Progenitor cell of endocrine pancreas (in vitro differentiated cells): ENCODE measurements at regions not wholly inside any gene's neighbourhood (a gene's known extent, or its start where the extent isn't known, plus 50 kb on each side); places are given as distances from the start of the nearest gene placed in this dataset.
"Not testable (repeated sequence)": the region's sequence is repeated elsewhere in the genome, so short reads cannot be mapped to it uniquely, and the experiment has no call there.

Experiments
- DNase-seq: peaks from one replicate; pipeline ENCODE4 v3.0.0; 2021; ENCODE audit warnings: low spot score; ENCODE audit not compliant: unreplicated experiment
- H3K27ac Mint-ChIP-seq: 2 replicates; pipeline ENCODE4 v1.8.0; 2021; ENCODE audit warnings: mild to moderate bottlenecking, moderate library complexity, mixed read lengths
- H3K27me3 Mint-ChIP-seq: 2 replicates; pipeline ENCODE4 v1.8.0; 2021; ENCODE audit warnings: mixed read lengths
- H3K36me3 Mint-ChIP-seq: 2 replicates; pipeline ENCODE4 v1.8.0; 2022; ENCODE audit warnings: mixed read lengths; ENCODE audit not compliant: insufficient read depth
- H3K4me1 Mint-ChIP-seq: 2 replicates; pipeline ENCODE4 v1.8.0; 2021; ENCODE audit warnings: low read depth, mixed read lengths
- H3K4me3 Mint-ChIP-seq: 2 replicates; pipeline ENCODE4 v1.8.0; 2021; ENCODE audit warnings: low read depth, mild to moderate bottlenecking, moderate library complexity, mixed read lengths
- H3K9me3 Mint-ChIP-seq: 2 replicates; pipeline ENCODE4 v1.8.0; 2021; ENCODE audit warnings: low read depth, mixed read lengths
- CTCF ChIP-seq: fragments of 200-600 bp; sonication (generic); IDR thresholded peaks from one replicate; pipeline ENCODE4 v1.5.0; 2021; ENCODE audit warnings: antibody characterized with exemption, mild to moderate bottlenecking; ENCODE audit not compliant: unreplicated experiment

GRCh38 chr17:37816950-37817349, 72.1 kb upstream of the HNF1B start:
- no peaks in the 10 kb centered on the region for H3K4me1 Mint-ChIP-seq
- H3K36me3 Mint-ChIP-seq, result no peaks in the 10 kb centered on the region
- no peak for DNase-seq
- peaks cover 8% of the 10 kb centered on the region for H3K9me3 Mint-ChIP-seq
- no peak for TF ChIP-seq CTCF
- no peaks in the 10 kb centered on the region for H3K27me3 Mint-ChIP-seq
- no peak overlapping the region for H3K27ac Mint-ChIP-seq
- H3K4me3 Mint-ChIP-seq, result no peak overlapping the region

GRCh38 chr17:37815536-37815935, 70.7 kb upstream of the HNF1B start:
- H3K4me3 Mint-ChIP-seq, result no peak overlapping the region
- no peak for TF ChIP-seq CTCF
- DNase-seq, result no peak
- no peak overlapping the region for H3K27ac Mint-ChIP-seq
- H3K27me3 Mint-ChIP-seq, result no peaks in the 10 kb centered on the region
- no peaks in the 10 kb centered on the region for H3K36me3 Mint-ChIP-seq
- peaks cover 10% of the 10 kb centered on the region for H3K9me3 Mint-ChIP-seq
- H3K4me1 Mint-ChIP-seq, result no peaks in the 10 kb centered on the region

- H3K4me3 Mint-ChIP-seq, result no peak overlapping the region
- no peaks in the 10 kb centered on the region for H3K36me3 Mint-ChIP-seq
- TF ChIP-seq CTCF, result no peak
- no peaks in the 10 kb centered on the region for H3K27me3 Mint-ChIP-seq
- DNase-seq, result no peak
- peaks cover 10% of the 10 kb centered on the region for H3K9me3 Mint-ChIP-seq
- H3K27ac Mint-ChIP-seq, result no peak overlapping the region
- no peaks in the 10 kb centered on the region for H3K4me1 Mint-ChIP-seq
These were observed 68.9 kb upstream of the HNF1B start for GRCh38 chr17:37813751-37814150.

GRCh38 chr17:37808846-37809245, 64.0 kb upstream of the HNF1B start:
- H3K4me1 Mint-ChIP-seq, H3K4me3 Mint-ChIP-seq, H3K27ac Mint-ChIP-seq, H3K36me3 Mint-ChIP-seq, DNase-seq, H3K27me3 Mint-ChIP-seq: not testable (repeated sequence)
- H3K9me3 Mint-ChIP-seq, result peaks cover 10% of the 10 kb centered on the region

GRCh38 chr17:37802712-37803416, 58.0 kb upstream of the HNF1B start:
- no peaks in the 10 kb centered on the region for H3K36me3 Mint-ChIP-seq
- no peak overlapping the region for H3K4me3 Mint-ChIP-seq
- H3K27me3 Mint-ChIP-seq, result peaks cover 9% of the 10 kb centered on the region
- TF ChIP-seq CTCF, result no peak
- H3K27ac Mint-ChIP-seq, result no peak overlapping the region
- no peaks in the 10 kb centered on the region for H3K4me1 Mint-ChIP-seq
- no peak for DNase-seq
- peaks cover under 1% of the 10 kb centered on the region for H3K9me3 Mint-ChIP-seq

GRCh38 chr17:37802061-37802595, 57.3 kb upstream of the HNF1B start:
- no peak overlapping the region for H3K27ac Mint-ChIP-seq
- H3K4me3 Mint-ChIP-seq, result no peak overlapping the region
- H3K36me3 Mint-ChIP-seq, result no peaks in the 10 kb centered on the region
- H3K27me3 Mint-ChIP-seq, result peaks cover 9% of the 10 kb centered on the region
- H3K9me3 Mint-ChIP-seq, result peaks cover 3% of the 10 kb centered on the region
- DNase-seq, result no peak
- no peak for TF ChIP-seq CTCF
- H3K4me1 Mint-ChIP-seq, result no peaks in the 10 kb centered on the region
